Breast epithelium (tissue), 3 donors: ENCODE measurements at regions not wholly inside any gene's neighbourhood (a gene's known extent, or its start where the extent isn't known, plus 50 kb on each side); places are given as distances from the start of the nearest gene placed in this dataset.

Experiments used
- CTCF ChIP-seq, 3 donors: fragments of 450-650 bp; IDR thresholded peaks; one replicate each; pipeline ENCODE4 v1.5.1; 2016 to 2017; ENCODE audit warnings: antibody characterized with exemption in 3 of 3, mild to moderate bottlenecking in 3 of 3, moderate library complexity in 3 of 3
- POLR2AphosphoS5 ChIP-seq, 3 donors: sonication (generic); formaldehyde crosslinking; IDR thresholded peaks; one replicate each; pipeline ENCODE4 v1.6.1; 2017; ENCODE audit warnings: antibody characterized with exemption in 3 of 3

- TF ChIP-seq CTCF (IDR thresholded peaks at IDR 0.05) (no peak), POLR2AphosphoS5 (IDR thresholded peaks at IDR 0.05) (no peak)
Observed at GRCh38 chr4:97394653-97395052, 748.6 kb downstream of the STPG2 start.
